ENCODE measurements at regions not wholly inside any gene's neighbourhood (a gene's known extent, or its start where the extent isn't known, plus 50 kb on each side); places are given as distances from the start of the nearest gene placed in this dataset.
"Not testable (repeated sequence)": the region's sequence is repeated elsewhere in the genome, so short reads cannot be mapped to it uniquely, and the experiment has no call there.

DNA sequence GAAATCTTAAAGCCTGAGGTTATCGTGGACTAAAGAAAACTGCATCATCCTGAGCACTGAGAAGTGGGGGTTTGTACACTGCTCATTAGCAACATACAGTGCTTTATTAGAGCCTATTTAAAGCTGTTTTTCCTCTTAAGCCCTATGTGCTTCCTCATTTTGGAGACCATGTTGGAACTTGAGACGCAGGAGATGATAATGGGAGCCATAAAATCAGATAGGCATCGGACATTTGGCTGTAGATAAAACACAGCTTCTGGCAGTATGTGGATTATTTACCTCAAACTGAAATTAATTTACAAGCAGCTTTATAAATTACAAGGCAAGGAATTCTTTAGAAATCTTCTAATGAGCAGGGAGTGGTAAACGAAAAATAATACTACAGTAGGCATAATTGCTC, 147.7 kb upstream of the IVNS1ABP start:
- DNase-seq (no peak), ATAC-seq (no peak)
- no peak overlapping the region for H3K4me3 ChIP-seq
- no peaks in the 10 kb centered on the region for H3K4me1 ChIP-seq
- TF ChIP-seq, protein P1, sequence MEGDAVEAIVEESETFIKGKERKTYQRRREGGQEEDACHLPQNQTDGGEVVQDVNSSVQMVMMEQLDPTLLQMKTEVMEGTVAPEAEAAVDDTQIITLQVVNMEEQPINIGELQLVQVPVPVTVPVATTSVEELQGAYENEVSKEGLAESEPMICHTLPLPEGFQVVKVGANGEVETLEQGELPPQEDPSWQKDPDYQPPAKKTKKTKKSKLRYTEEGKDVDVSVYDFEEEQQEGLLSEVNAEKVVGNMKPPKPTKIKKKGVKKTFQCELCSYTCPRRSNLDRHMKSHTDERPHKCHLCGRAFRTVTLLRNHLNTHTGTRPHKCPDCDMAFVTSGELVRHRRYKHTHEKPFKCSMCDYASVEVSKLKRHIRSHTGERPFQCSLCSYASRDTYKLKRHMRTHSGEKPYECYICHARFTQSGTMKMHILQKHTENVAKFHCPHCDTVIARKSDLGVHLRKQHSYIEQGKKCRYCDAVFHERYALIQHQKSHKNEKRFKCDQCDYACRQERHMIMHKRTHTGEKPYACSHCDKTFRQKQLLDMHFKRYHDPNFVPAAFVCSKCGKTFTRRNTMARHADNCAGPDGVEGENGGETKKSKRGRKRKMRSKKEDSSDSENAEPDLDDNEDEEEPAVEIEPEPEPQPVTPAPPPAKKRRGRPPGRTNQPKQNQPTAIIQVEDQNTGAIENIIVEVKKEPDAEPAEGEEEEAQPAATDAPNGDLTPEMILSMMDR (IDR thresholded peaks at IDR 0.05), result no peak
- H3K36me3 ChIP-seq, result no peaks in the 10 kb centered on the region
- no peaks in the 10 kb centered on the region for H3K9me3 ChIP-seq
- H3K27ac ChIP-seq, result no peak overlapping the region
- intact Hi-C loops (cut with DNase I), result no loop called here
- no peaks in the 10 kb centered on the region for H3K27me3 ChIP-seq (ENCODE audit: low read depth)

DNA sequence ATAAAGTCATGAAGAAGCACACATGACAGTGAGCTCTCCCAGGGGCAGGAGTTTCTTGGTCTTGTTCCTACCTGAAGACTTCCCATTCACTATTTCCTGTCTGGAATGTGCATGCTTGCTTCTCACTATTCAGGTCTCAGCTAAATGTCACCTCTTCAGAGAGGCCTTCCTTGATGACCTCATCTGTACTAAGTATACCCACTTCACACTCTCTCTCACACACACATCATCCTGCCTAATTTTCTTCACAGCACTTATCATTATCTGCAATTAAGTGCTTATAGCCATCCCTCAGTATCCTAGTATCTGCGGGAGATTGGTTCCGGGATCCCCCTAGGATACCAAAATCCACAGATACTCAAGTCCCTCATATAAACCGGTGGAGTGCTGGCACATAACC, 146.4 kb upstream of the IVNS1ABP start:
- H3K27me3 ChIP-seq (ENCODE audit: low read depth), result no peaks in the 10 kb centered on the region
- TF ChIP-seq, protein P1 (IDR thresholded peaks at IDR 0.05), result no peak
- no peaks in the 10 kb centered on the region for H3K36me3 ChIP-seq
- no peaks in the 10 kb centered on the region for H3K4me1 ChIP-seq
- no peak overlapping the region for H3K4me3 ChIP-seq
- DNase-seq, result no peak
- no peak overlapping the region for H3K27ac ChIP-seq
- intact Hi-C loops (cut with DNase I), result no loop called here
- ATAC-seq, result no peak
- no peaks in the 10 kb centered on the region for H3K9me3 ChIP-seq

DNA sequence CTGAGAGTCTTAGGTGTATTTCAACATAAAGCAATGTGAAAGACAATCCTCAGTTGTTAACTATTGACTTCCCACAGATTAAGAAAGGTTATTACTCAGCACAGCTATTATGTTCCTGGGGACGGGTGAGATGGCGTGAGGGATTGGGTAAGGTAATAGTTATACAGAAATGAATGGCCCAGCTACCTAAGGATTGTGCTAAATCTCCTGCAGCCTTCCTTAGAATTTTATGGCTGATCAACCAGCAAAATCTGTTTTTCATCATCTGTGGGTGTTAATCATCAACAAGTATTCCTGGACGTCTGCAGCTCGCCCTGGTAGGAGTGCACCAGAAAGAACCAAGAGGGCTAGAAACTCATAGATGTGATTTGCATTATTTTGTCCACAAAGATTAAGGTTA, 146.0 kb upstream of the IVNS1ABP start:
- no peak overlapping the region for H3K27ac ChIP-seq
- intact Hi-C loops (cut with DNase I), result no loop called here
- H3K4me1 ChIP-seq, result no peaks in the 10 kb centered on the region
- ATAC-seq (no peak), DNase-seq (no peak)
- TF ChIP-seq, protein P1 (IDR thresholded peaks at IDR 0.05), result no peak
- H3K36me3 ChIP-seq, result no peaks in the 10 kb centered on the region
- H3K27me3 ChIP-seq (ENCODE audit: low read depth), result no peaks in the 10 kb centered on the region
- no peaks in the 10 kb centered on the region for H3K9me3 ChIP-seq
- no peak overlapping the region for H3K4me3 ChIP-seq

DNA sequence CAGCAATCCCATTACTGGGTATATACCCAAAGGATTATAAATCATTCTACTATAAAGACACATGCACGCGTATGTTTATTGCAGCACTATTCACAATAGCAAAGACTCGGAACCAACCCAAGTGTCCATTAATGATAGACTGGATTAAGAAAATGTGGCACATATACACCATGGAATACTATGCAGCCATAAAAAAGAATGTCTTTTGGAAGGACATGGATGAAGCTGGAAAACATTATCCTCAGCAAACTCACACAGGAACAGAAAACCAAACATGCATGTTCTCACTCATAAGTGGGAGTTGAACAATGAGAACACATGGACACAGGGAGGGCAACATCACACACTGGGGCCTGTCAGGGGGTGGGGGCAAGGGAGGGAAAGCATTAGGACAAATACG, 143.7 kb upstream of the IVNS1ABP start:
- H3K9me3 ChIP-seq; ATAC-seq; H3K36me3 ChIP-seq; H3K4me3 ChIP-seq; H3K4me1 ChIP-seq; H3K27me3 ChIP-seq (ENCODE audit: low read depth); intact Hi-C loops (cut with DNase I); DNase-seq; H3K27ac ChIP-seq: not testable (repeated sequence)

DNA sequence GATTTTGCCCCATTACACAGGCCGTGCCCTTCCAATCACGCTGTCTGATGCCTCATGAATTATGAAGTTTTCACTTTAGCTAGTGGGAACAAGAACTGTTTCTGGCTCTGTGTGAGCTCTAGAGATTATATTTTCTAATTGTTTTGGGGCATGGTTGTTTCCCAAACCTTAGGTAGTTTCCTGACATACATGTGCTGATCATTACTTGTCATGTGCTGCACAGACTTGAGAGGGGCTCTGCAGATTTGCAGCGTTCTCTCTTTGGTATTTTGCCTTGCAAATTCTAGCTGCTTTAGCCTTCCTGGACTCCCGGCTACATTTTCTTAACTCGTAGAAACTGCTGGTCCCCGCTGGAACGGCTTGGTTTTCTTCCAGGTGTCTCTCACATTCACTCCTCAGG, 142.1 kb upstream of the IVNS1ABP start:
- Histone ChIP-seq H3K27ac (no peak overlapping the region), H3K27me3 (ENCODE audit: low read depth) (no peaks in the 10 kb centered on the region), H3K4me1 (no peaks in the 10 kb centered on the region), H3K36me3 (no peaks in the 10 kb centered on the region), H3K9me3 (no peaks in the 10 kb centered on the region), H3K4me3 (no peak overlapping the region)
- intact Hi-C loops (cut with DNase I), result no loop called here
- TF ChIP-seq, protein P1 (IDR thresholded peaks at IDR 0.05), result no peak
- DNase-seq, result no peak
- no peak for ATAC-seq

DNA sequence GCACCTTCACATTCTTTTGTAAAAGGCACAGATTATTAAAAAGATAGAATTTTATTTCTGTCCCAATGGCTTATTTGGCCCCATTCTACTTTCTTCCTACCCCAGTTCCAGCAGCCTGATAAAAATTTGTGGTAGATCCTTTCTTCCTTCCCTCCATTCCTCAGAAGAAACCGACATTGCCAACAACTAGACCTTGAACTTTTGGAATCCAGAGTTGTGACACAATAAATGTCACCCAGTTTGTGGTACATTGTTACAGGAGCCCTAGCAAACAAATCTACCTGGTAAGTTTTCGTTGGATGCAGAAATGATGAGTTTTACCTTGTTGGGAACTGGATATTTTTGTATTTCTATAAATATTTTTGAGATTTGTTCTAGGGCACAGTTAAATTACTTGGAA, 141.6 kb upstream of the IVNS1ABP start:
- TF ChIP-seq, protein P1 (IDR thresholded peaks at IDR 0.05), result no peak
- ATAC-seq, result no peak

More for the DNA sequence above, 141.6 kb upstream of the IVNS1ABP start:
- no peaks in the 10 kb centered on the region for H3K9me3 ChIP-seq
- H3K27ac ChIP-seq, result no peak overlapping the region
- H3K27me3 ChIP-seq (ENCODE audit: low read depth), result no peaks in the 10 kb centered on the region
- DNase-seq, result no peak
- no peak overlapping the region for H3K4me3 ChIP-seq
- H3K36me3 ChIP-seq, result no peaks in the 10 kb centered on the region
- intact Hi-C loops (cut with DNase I), result no loop called here
- H3K4me1 ChIP-seq, result no peaks in the 10 kb centered on the region

Data from lower lobe of right lung (tissue), 2 donors.